Muscle layer of duodenum (tissue), 2 donors: ENCODE measurements at regions not wholly inside any gene's neighbourhood (a gene's known extent, or its start where the extent isn't known, plus 50 kb on each side); places are given as distances from the start of the nearest gene placed in this dataset.

ENCODE experiments used
- H3K27ac ChIP-seq: one replicate; pipeline ENCODE4 v1.7.0; 2013; ENCODE audit warnings: mild to moderate bottlenecking, low read length
- H3K27me3 ChIP-seq: one replicate; pipeline ENCODE4 v1.7.0; 2013; ENCODE audit warnings: low read depth, mild to moderate bottlenecking, control low read depth, low read length
- H3K36me3 ChIP-seq, 2 donors: one replicate each; pipeline ENCODE4 v1.7.0; 2013; ENCODE audit warnings: low read length in 2 of 2, control low read depth in 1 of 2, mild to moderate bottlenecking in 1 of 2; ENCODE audit not compliant: insufficient read depth in 2 of 2, control insufficient read depth in 1 of 2
- H3K4me1 ChIP-seq, 2 donors: one replicate each; pipeline ENCODE4 v1.7.0; 2013; ENCODE audit warnings: low read length in 2 of 2, mild to moderate bottlenecking in 2 of 2, control low read depth in 1 of 2, moderate library complexity in 1 of 2; ENCODE audit not compliant: insufficient read depth in 2 of 2, control insufficient read depth in 1 of 2
- H3K4me3 ChIP-seq, 2 donors: one replicate each; pipeline ENCODE4 v1.7.0; 2013; ENCODE audit warnings: low read length in 2 of 2, low read depth in 1 of 2, mild to moderate bottlenecking in 1 of 2
- H3K9me3 ChIP-seq, 2 donors: one replicate each; pipeline ENCODE4 v1.7.0; 2013; ENCODE audit warnings: low read length in 2 of 2, control low read depth in 1 of 2, mild to moderate bottlenecking in 1 of 2; ENCODE audit not compliant: control insufficient read depth in 1 of 2
- donor health status: healthy.

GRCh38 chr3:99176169-99176964 lies 274.9 kb upstream of the DCBLD2 start:
- H3K27ac ChIP-seq: no peak overlapping the region
- H3K4me1 ChIP-seq: no peaks in the 10 kb centered on the region
- H3K4me3 ChIP-seq: no peak overlapping the region
- H3K9me3 ChIP-seq: no peaks in the 10 kb centered on the region
- no peaks in the 10 kb centered on the region for H3K27me3 ChIP-seq
- H3K36me3 ChIP-seq: no peaks in the 10 kb centered on the region

GRCh38 chr3:99175276-99175812 lies 273.8 kb upstream of the DCBLD2 start:
- Histone ChIP-seq H3K27ac (no peak overlapping the region), H3K36me3 (no peaks in the 10 kb centered on the region), H3K27me3 (no peaks in the 10 kb centered on the region), H3K4me1 (no peaks in the 10 kb centered on the region), H3K4me3 (no peak overlapping the region), H3K9me3 (no peaks in the 10 kb centered on the region)

- H3K4me3 ChIP-seq: no peak overlapping the region
- H3K27me3 ChIP-seq: no peaks in the 10 kb centered on the region
- no peak overlapping the region for H3K27ac ChIP-seq
- no peaks in the 10 kb centered on the region for H3K36me3 ChIP-seq
- no peaks in the 10 kb centered on the region for H3K4me1 ChIP-seq
- no peaks in the 10 kb centered on the region for H3K9me3 ChIP-seq
Observed at GRCh38 chr3:99172736-99173657, 271.5 kb upstream of the DCBLD2 start.

DNA sequence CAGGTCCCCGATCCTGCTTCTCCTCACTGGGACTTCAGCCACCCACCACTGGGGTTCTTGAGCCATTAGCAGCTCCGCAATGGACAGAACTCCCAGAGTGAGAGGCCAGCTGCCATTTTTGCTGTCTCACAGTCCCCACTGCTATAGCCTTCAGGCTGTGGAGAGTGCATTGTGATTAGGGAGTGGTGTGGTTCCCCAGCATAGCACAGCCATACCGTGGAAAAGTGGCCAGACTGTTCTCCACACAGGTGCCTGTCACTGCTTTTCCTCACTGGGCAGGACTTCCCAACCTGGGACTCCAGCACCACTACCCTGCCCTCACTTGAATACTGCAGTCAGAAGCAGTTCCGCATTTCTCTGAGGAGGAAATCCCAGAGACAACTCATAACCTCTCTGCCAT lies 270.3 kb upstream of the DCBLD2 start:
- no peak overlapping the region for H3K4me3 ChIP-seq
- no peaks in the 10 kb centered on the region for H3K36me3 ChIP-seq
- H3K27ac ChIP-seq: no peak overlapping the region
- no peaks in the 10 kb centered on the region for H3K4me1 ChIP-seq
- no peaks in the 10 kb centered on the region for H3K9me3 ChIP-seq
- no peaks in the 10 kb centered on the region for H3K27me3 ChIP-seq

DNA sequence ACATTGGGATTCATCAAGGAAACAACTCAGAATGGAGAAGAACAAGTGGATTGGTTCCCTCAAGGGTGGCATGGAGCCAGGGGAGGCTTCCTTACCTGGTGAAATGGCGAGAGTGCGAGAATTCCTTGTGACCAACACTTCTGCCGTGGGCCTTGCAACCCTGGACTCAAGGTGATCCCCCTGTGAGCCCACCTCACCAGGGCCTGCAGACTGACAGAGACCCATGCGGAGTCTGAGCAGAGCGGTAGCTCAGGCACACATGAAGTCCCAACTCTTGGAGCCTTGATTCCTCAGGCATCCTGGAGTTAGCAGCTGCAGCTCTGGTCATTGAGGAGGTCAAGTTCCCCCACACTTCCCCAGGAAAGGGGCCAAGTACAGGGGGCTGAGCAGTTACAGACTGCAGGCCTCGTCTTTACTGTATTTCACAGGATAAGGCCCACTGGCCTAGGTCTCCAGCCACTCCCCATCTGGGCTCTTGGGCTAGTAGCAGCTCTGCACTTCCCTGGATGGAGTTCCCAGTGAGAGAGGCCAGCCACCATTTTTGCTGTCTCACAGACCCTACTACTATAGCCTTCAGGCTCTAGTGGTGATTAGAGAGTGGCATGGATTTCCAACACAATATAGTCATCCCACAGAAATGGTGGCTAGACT lies 269.5 kb upstream of the DCBLD2 start:
- Histone ChIP-seq H3K4me1 (no peaks in the 10 kb centered on the region), H3K27ac (no peak overlapping the region), H3K27me3 (no peaks in the 10 kb centered on the region), H3K9me3 (no peaks in the 10 kb centered on the region), H3K4me3 (no peak overlapping the region), H3K36me3 (no peaks in the 10 kb centered on the region)

DNA sequence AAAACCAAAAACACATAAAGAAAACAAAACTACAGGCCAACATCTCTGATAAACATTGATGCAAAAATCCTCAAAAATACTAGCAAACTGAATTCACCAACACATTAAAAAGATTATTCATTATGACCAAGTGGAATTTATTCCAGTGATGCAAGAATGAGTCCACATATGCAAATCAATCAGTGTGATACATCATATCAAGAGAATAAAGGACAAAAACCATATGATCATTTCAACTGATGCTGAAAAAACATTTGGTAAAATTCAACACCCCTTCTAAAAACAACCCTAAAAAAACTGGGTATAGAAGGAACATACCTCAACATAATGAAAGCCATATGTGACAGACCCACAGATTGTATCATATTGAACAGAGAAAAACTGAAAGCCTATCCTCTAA lies 265.6 kb upstream of the DCBLD2 start:
- Histone ChIP-seq H3K27me3 (no peaks in the 10 kb centered on the region), H3K27ac (no peak overlapping the region), H3K4me1 (no peaks in the 10 kb centered on the region), H3K36me3 (no peaks in the 10 kb centered on the region), H3K4me3 (no peak overlapping the region), H3K9me3 (no peaks in the 10 kb centered on the region)

- no peaks in the 10 kb centered on the region for H3K27me3 ChIP-seq
- H3K4me1 ChIP-seq: no peaks in the 10 kb centered on the region
- no peaks in the 10 kb centered on the region for H3K36me3 ChIP-seq
- H3K4me3 ChIP-seq: no peak overlapping the region
- H3K27ac ChIP-seq: no peak overlapping the region
- H3K9me3 ChIP-seq: peaks cover 0 to 14% of the 10 kb centered on the region in 2 donors
Observed at GRCh38 chr3:99163314-99163713, 261.8 kb upstream of the DCBLD2 start.

DNA sequence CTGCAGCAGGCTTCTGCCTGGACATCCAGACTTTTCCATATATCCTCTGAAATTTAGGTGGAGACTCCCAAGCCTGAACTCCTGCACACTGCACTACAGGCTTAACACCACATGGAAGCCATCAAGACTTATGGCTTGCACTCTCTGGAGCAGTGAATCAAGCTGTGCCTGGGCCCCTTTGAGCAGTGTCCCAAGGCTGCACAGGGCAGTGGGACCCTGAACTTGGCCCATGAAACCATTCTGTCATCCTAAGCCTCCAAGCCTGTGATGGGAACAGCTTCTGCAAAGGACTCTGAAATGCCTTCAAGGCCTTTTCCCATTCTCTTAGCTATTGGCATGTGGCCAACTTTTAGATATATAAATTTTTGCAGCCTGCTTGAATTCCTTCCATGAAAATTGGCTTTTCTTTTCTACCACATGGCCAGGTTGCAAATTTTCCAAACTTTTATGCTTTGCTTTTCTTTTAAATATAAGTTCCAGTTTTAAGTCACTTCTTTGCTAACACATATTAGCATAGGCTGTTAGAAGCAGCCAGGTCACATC lies 257.8 kb upstream of the DCBLD2 start:
- no peak overlapping the region for H3K27ac ChIP-seq
- no peaks in the 10 kb centered on the region for H3K36me3 ChIP-seq
- H3K9me3 ChIP-seq: peaks cover 0 to 18% of the 10 kb centered on the region in 2 donors
- peak overlapping the region in 1 of 2 donors; percentile 32 for H3K4me3 ChIP-seq
- H3K27me3 ChIP-seq: no peaks in the 10 kb centered on the region
- no peaks in the 10 kb centered on the region for H3K4me1 ChIP-seq

GRCh38 chr3:99145031-99145430 lies 243.5 kb upstream of the DCBLD2 start:
- Histone ChIP-seq H3K9me3 (no peaks in the 10 kb centered on the region), H3K36me3 (no peaks in the 10 kb centered on the region)

DNA sequence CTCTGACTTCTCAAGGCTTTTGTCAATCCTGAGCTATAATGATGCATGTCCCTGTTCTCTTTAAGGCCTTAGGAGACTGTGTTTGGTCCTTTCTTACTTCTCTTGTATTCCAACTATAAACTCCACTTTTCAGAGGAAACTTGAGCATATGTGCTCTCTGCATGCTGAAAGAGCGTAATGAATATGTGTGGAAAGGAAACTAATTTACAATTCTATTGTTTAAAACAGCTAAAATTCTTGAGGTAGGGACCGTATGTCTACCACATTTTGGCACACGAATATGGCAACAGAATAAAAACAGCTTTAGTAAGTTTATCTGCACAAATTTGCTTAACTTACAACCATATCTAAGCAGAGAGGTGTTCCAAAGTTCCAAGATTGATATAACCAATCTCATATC lies 242.0 kb upstream of the DCBLD2 start:
- Histone ChIP-seq H3K27ac (no peak overlapping the region), H3K4me1 (no peaks in the 10 kb centered on the region), H3K9me3 (no peaks in the 10 kb centered on the region), H3K4me3 (no peak overlapping the region), H3K36me3 (no peaks in the 10 kb centered on the region), H3K27me3 (no peaks in the 10 kb centered on the region)

More at GRCh38 chr3:99145031-99145430, 243.5 kb upstream of the DCBLD2 start:
- no peaks in the 10 kb centered on the region for H3K27me3 ChIP-seq
- H3K27ac ChIP-seq: no peak overlapping the region
- H3K4me1 ChIP-seq: no peaks in the 10 kb centered on the region
- no peak overlapping the region for H3K4me3 ChIP-seq

DNA sequence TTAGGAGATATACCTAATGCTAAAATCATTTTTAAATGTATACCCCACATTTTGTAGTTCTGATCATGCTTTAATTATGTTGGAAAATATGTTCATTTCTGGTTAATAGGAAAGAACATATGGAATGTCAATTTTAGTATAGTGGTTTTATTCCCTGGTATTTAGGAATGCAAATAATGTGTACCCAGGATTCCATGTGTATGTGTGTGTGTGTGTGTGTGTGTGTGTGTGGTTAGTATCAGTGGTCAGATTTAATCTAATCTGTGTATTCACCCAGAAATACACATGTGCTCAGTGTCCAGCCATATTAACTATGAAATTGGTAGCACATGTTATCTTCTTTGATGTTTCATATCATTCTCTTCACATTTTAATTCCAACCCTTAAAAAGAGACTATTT lies 233.5 kb upstream of the DCBLD2 start:
- H3K4me3 ChIP-seq: no peak overlapping the region
- H3K27ac ChIP-seq: no peak overlapping the region

More for the DNA sequence above, 233.5 kb upstream of the DCBLD2 start:
- H3K36me3 ChIP-seq: no peaks in the 10 kb centered on the region
- no peaks in the 10 kb centered on the region for H3K27me3 ChIP-seq
- H3K9me3 ChIP-seq: no peaks in the 10 kb centered on the region
- no peaks in the 10 kb centered on the region for H3K4me1 ChIP-seq
